Hippocampal formation (tissue), 2 donors: ENCODE measurements at regions not wholly inside any gene's neighbourhood (a gene's known extent, or its start where the extent isn't known, plus 50 kb on each side); places are given as distances from the start of the nearest gene placed in this dataset.
"Not testable (repeated sequence)": the region's sequence is repeated elsewhere in the genome, so short reads cannot be mapped to it uniquely, and the experiment has no call there.

Experiments
- DNase-seq, 2 donors: peaks; one replicate each; lab custom pipeline; 2025; lab: John Stamatoyannopoulos, UW

GRCh38 chr22:42217752-42218280 is 52.6 kb downstream of the TCF20 start:
- DNase-seq = no peak

DNA sequence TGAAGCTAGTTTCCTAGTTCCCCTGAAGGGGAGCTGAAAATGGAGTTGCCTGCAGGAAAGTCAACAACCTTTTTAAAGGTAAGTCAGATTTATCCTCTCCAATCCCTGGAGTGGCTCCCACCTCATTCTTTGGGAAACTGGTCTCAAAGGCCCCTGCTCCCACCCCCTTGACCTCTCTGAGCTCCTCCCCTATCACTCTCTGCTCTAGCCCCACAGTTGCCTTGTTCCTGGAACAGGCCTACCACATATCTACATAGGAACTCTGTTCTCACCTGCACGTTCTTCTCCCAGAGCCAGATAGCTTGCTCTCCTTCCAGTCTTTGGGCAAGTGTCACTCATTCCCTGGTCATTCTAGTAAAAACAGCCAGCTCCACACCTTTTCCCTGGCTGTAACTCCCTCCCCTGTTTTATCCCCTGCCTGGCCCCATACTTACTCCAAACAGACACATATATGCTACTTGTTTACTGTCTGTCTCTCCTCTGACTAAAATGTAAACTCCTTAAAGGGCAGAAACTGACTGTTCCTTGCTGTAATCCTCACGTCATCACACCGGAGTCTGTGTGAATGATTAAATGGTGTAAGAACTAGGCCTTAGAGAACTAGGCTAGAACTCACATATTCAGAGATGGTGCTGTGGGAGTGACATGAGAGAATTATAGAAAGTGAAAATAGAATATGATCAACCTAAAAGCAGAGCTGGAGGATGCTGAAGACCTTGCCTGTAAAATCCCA is 53.3 kb downstream of the TCF20 start:
- DNase-seq = no peak

DNA sequence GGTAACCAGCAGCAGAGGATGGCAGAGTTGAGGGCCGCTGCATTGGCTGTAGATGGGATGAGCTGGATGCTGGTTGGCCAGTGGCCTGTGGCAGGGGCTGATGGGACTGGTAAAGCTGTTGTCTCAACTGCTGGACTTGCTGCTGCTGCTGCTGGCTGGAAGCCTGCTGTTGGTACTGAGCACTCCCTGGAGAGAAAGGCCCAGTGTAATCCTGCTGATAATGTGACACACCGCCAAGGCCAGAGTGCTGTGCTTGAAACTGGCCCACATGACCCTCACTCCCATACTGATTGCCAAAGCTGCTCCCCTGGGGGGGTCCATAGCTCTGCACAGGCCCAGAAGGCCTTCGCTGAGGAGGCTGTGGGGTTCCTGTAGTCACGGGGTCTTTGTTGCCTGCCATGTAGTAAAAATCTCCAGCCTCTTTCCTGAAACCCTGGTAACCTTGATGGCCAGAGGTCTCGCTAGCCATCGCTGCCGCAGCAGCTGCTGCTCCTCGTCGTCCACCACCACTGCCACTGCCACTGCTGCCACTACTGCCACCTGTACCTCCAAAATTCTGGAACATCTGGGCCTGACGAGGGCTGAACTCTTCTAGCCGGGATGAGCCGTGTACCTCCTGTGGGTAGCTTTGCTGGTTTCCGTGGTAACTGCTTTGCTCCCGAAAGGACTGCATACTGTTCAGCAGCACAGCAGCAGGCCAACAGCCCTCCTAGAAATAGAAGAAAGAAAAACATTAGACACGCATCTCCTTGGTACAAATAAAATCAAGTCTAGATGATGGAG is 55.6 kb downstream of the TCF20 start:
- DNase-seq = peak; percentile 88 to 89

- no peak for DNase-seq
Measured at GRCh38 chr22:42208362-42208761, 62.1 kb downstream of the TCF20 start.

GRCh38 chr22:42207918-42208317 is 62.5 kb downstream of the TCF20 start:
- DNase-seq = no peak

GRCh38 chr22:42203609-42204008 is 66.8 kb downstream of the TCF20 start:
- DNase-seq = no peak

DNA sequence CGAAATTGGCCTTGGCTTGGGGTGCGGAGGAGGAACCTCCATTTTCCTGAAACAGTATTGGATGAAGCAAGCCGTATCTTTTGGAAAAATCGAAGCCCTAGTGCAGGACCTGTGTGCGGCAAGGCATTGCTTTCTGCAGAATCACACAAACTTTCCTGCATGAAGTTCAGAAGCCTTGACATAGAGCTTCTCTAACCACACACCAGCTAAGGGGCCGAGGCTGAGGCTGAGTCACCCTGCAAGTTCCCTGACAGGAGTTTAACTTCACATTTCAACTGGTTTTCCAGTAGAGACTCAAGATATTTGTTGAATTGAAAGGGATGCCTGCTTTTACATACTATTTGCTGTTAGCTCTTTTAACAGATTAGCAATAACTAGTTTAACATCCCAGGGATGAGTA is 67.8 kb downstream of the TCF20 start:
- no peak for DNase-seq

DNA sequence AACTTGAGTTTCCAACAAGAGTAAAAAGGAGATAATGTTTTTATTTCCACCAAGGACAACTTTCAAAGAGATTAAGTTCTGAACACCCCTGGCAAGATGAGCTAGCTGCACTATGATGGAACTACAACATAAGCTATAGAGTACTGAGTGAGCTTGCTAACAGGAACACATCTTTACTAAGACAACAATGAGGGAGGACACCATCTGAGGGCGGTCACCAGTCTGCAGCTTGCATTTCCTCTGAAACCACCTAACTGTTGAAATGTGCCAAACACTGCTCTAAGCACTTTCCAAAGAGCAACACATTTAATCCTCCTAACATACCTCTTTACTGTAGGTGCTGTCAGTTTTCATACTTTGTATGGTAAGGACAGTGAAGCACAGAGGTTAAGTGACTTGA is 68.4 kb downstream of the TCF20 start:
- no peak for DNase-seq

DNA sequence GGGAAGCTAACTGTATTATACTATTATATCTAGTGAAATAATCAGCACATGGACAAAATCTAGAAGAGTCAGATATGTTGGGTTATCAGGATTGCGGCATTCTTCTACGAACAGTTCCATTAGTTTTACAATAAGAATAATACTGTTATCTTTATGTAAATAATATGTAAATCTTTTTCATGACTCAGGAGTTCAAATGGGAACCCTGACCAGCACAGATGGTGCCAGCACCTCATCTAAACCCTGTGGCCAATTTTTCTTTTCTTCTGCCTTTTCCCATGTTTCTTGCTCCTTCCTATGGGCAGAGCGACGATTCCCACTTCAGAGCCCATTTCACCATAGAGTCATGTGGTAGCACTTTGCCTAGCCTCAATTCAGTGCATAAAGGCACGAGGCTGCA is 68.4 kb upstream of the CYP2D6 start:
- DNase-seq = no peak

DNA sequence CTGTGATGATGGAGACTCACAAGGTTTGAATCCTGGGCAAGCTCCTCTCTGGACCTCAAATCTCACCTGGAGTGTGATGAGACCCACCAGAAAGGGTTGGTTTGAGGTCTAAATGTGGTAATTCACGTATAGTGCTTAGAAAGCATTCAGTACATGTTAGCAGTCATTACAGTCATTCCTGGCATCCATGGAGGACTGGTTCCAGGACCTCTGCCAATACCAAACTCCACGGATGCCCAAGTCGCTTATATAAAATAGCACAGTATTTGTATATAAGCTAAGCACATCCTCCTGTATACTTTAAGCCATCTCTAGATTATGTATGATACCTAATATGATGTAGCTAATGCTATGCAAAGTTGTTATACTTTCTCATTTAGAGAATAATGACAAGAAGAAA is 67.6 kb upstream of the CYP2D6 start:
- DNase-seq = no peak

- no peak for DNase-seq
Measured at GRCh38 chr22:42196454-42196853, 65.8 kb upstream of the CYP2D6 start.

DNA sequence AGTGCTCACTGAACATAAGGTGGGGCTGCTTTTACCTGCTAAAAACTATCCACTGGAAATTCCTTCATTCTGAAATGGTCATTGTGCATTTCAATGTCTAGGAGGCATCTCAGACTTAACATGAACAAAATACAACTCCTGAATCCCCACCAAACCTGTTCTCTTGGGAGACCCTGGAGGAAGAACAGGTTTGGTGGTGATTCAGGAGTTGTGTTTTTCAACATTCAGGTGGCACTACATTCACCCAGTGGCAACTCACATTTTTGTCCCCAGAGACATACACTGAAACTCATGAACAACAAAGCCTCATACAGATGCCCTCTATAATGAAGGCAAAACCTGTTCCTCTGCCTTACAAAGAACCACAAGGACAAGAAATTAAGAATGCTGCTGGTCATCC is 64.3 kb upstream of the CYP2D6 start:
- DNase-seq = no peak

DNA sequence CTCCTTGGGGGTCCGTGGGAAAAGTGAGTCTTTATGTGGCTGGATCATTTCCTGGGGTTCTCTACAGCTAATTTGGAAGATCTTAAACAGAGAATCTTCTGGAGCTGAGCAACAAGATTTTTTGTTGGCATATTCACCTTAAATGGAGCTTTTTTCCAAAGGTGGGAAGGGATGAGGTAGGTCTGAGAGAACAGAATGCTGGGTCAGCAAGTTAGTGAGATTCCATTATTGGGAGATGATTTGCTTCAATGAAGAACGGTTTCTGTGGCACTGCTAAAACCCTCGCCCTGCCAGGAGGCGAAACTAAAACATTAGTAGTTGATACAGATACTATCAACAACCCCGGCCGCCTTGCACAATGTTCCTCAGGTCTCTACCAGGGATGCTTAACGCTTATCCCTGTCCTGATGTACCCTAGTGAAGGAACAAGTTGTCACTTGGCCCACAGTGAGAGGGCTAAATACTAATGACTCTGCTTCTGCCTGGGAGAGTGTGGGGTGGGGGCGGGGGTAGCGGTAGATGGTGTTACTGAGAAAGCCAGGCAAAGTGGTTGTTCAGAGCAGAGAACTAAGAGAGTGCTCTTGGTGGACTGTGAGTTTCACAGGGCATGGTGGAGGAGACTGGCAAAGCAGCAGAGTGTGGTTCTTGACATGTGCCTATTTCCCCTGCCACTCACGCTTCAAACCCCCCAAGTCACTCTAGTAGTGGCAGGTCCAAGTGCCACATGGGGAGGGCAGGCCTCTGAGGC is 63.7 kb upstream of the CYP2D6 start:
- DNase-seq = no peak

- DNase-seq = no peak
Measured at GRCh38 chr22:42192547-42192946, 61.9 kb upstream of the CYP2D6 start.

DNA sequence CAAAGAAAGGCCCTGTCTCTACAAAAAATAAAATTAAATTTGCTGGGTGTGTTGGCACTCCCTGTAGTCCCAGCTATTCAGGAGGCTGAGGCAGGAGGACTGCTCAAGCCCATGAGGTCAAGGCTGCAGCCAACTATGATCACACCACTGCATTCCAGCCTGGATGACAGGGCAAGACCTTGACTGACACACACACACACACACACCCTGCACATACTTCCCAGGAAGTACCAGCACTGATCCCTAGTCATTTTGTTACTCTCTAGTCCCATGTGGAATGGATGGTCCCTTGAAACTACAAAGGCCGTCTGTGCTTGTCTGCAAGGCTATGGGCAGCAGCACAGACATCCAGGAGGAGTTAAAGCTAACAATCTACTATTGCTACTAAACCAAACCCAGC is 59.7 kb upstream of the CYP2D6 start:
- DNase-seq = no peak

- no peak for DNase-seq
Measured at GRCh38 chr22:42189761-42190160, 59.2 kb upstream of the CYP2D6 start.

DNA sequence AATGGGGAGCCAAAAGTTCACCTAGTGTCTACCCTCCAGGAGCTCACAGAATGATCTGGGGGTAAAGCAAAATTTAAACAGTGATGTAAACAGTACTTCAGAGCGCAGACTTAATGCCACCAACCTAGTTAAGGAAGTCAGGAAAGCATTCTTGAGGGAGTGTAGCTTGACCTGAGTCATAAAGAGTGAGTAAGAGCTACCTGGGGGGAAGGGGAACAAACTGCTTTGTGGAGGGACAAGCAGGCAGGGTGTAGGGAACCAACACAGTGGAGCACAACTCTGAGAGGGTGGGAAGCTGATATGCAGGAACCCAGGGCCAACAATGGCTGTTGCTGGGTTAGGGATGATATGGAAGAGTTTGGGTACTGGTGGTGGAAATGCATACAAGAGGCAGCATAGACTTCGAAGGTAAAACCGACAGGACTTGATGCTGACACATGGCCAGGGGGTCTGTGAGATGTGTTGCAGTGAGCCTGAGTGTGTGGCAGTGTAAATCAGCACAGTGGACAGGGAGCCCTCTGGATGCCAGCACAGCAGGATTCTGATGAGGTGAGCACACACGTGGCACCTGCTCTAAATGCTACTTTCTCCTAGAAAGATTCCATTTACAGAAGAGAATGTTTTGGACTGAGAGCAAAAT is 58.3 kb upstream of the CYP2D6 start:
- DNase-seq = no peak

- DNase-seq = no peak
Measured at GRCh38 chr22:42187646-42188045, 57.0 kb upstream of the CYP2D6 start.

DNA sequence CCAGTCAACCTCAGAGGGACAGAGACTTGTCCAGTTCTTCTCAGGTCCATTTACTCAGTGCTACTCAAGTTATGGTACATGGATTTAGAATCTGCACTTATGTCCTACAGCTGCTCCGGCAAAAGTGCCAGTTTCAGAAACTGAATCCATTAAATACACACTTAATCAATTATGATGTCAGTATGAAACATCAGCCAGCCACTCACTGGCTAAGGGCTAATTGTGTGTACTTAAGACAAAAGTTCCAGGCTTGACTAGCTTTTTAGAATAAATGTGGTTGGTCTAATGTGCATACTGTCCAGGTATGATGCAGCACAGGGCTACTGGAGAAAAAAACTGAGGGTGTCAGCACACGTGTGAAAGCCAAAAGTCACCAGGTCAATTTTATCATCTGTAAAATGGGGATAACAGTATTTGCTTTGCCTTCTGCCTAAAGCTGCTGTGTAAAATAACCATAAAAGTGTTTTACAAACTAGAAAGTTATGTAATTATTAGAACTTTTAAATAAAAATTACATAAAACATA is 55.4 kb upstream of the CYP2D6 start:
- DNase-seq = no peak

GRCh38 chr22:42184852-42185251 is 54.2 kb upstream of the CYP2D6 start:
- no peak for DNase-seq

DNA sequence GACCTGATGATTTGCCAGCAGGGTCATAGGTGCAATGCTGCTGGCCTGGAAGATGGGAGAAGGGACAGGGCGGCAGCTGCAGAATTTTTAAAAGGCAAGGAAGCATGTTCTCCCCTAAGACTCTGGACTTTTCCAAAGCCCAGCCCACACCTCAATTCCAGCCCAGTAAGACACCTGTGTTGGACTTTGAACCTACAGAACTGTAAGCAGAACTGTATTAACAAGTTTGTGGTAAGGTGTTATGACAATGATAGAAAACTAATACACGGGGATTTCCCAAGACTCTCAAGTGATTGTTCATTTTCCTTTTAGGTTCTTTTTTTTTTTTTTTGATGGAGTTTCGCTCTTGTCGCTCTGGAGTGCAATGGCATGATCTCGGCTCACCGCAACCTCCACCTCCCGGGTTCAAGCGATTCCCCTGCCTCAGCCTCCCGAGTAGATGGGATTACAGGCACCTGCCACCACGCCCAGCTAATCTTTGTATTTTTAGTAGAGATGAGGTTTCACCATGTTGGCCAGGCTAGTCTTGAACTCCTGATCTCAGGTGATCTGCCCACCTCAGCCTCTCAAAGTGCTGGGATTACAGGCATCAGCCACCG is 53.0 kb upstream of the CYP2D6 start:
- DNase-seq = not testable (repeated sequence)
